H1 (cell line): ENCODE measurements at regions not wholly inside any gene's neighbourhood (a gene's known extent, or its start where the extent isn't known, plus 50 kb on each side); places are given as distances from the start of the nearest gene placed in this dataset.

Source experiments
- BRCA1 ChIP-seq: IDR thresholded peaks from 2 replicates; pipeline ENCODE4 v1.6.1; 2012; ENCODE audit warnings: low read depth, low read length, improper control_type of control experiment
- EP300 ChIP-seq, 2 experiments: IDR thresholded peaks; 1 replicate in 1 of 2; 2 replicates in 1 of 2; pipeline ENCODE4 v1.6.1; 2011 to 2012; ENCODE audit warnings: low read depth in 2 of 2, low read length in 2 of 2, mild to moderate bottlenecking in 2 of 2, borderline replicate concordance in 1 of 2, inconsistent platforms in 1 of 2, moderate library complexity in 1 of 2
- JUND ChIP-seq: IDR thresholded peaks from 2 replicates; pipeline ENCODE4 v1.6.1; 2011; ENCODE audit warnings: mild to moderate bottlenecking, improper control_type of control experiment, low read length
- NRF1 ChIP-seq: IDR thresholded peaks from 2 replicates; pipeline ENCODE4 v1.6.1; 2011; ENCODE audit warnings: mild to moderate bottlenecking, low read depth, low read length, improper control_type of control experiment
- POLR2A ChIP-seq, 2 experiments: IDR thresholded peaks; 1 replicate in 1 of 2; 2 replicates in 1 of 2; pipeline ENCODE4 v1.6.1; 2011; ENCODE audit warnings: low read depth in 2 of 2, low read length in 2 of 2, mild to moderate bottlenecking in 2 of 2; ENCODE audit errors: control extremely low read depth in 1 of 2
- POLR2AphosphoS5 ChIP-seq: IDR thresholded peaks from 2 replicates; pipeline ENCODE4 v1.6.1; 2011; ENCODE audit warnings: low read depth, low read length
- RFX5 ChIP-seq: IDR thresholded peaks from 2 replicates; pipeline ENCODE4 v1.6.1; 2011; ENCODE audit warnings: low read depth, low read length, improper control_type of control experiment, borderline replicate concordance
- SP1 ChIP-seq: IDR thresholded peaks from 2 replicates; pipeline ENCODE4 v1.6.1; 2011; ENCODE audit warnings: low read depth, low read length
- SP2 ChIP-seq: IDR thresholded peaks from 2 replicates; pipeline ENCODE4 v1.6.1; 2012; ENCODE audit warnings: mild to moderate bottlenecking, low read length, inconsistent platforms
- SRF ChIP-seq: IDR thresholded peaks from 2 replicates; pipeline ENCODE4 v1.6.1; 2011; ENCODE audit warnings: mild to moderate bottlenecking, low read depth, low read length, moderate library complexity
- TEAD4 ChIP-seq: IDR thresholded peaks from 2 replicates; pipeline ENCODE4 v1.6.1; 2012; ENCODE audit warnings: low read depth, low read length, inconsistent platforms, mixed read lengths
- ZNF274 ChIP-seq: IDR thresholded peaks from 2 replicates; pipeline ENCODE4 v1.7.0; 2012; ENCODE audit warnings: low read length, borderline replicate concordance; ENCODE audit errors: extremely low read depth
- TF ChIP-seq, protein P1 (sequence below), 3 experiments: IDR thresholded peaks; 1 replicate in 2 of 3; 2 replicates in 1 of 3; pipeline versions ENCODE4 v1.5.1 to v1.6.1; 2011; ENCODE audit warnings: low read length in 3 of 3, mild to moderate bottlenecking in 3 of 3, inconsistent platforms in 2 of 3, low read depth in 1 of 3, moderate library complexity in 1 of 3; ENCODE audit not compliant: insufficient read depth in 1 of 3; ENCODE audit errors: control extremely low read depth in 1 of 3

- TF ChIP-seq RFX5 (no peak), POLR2A (IDR thresholded peaks at IDR 0.05; ENCODE audit: control extremely low read depth in 1 of 2, low read depth in 2 of 2, low read length in 2 of 2) (no peak), ZNF274 (no peak), JUND (no peak), EP300 (IDR thresholded peaks at IDR 0.05; ENCODE audit: borderline replicate concordance in 1 of 2, low read depth in 2 of 2, low read length in 2 of 2) (no peak), POLR2AphosphoS5 (no peak), BRCA1 (no peak), NRF1 (no peak), TEAD4 (no peak), SP2 (no peak), SRF (no peak), SP1 (no peak)
- TF ChIP-seq, protein P1, sequence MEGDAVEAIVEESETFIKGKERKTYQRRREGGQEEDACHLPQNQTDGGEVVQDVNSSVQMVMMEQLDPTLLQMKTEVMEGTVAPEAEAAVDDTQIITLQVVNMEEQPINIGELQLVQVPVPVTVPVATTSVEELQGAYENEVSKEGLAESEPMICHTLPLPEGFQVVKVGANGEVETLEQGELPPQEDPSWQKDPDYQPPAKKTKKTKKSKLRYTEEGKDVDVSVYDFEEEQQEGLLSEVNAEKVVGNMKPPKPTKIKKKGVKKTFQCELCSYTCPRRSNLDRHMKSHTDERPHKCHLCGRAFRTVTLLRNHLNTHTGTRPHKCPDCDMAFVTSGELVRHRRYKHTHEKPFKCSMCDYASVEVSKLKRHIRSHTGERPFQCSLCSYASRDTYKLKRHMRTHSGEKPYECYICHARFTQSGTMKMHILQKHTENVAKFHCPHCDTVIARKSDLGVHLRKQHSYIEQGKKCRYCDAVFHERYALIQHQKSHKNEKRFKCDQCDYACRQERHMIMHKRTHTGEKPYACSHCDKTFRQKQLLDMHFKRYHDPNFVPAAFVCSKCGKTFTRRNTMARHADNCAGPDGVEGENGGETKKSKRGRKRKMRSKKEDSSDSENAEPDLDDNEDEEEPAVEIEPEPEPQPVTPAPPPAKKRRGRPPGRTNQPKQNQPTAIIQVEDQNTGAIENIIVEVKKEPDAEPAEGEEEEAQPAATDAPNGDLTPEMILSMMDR (IDR thresholded peaks at IDR 0.05; ENCODE audit: control extremely low read depth in 1 of 3, insufficient read depth in 1 of 3, low read depth in 1 of 3, low read length in 3 of 3): no peak
These were observed 245.4 kb downstream of the ZIC4 start for GRCh38 chr3:147160984-147161383.
